ENCODE measurements at regions not wholly inside any gene's neighbourhood (a gene's known extent, or its start where the extent isn't known, plus 50 kb on each side); places are given as distances from the start of the nearest gene placed in this dataset.

- TF ChIP-seq, protein P1, sequence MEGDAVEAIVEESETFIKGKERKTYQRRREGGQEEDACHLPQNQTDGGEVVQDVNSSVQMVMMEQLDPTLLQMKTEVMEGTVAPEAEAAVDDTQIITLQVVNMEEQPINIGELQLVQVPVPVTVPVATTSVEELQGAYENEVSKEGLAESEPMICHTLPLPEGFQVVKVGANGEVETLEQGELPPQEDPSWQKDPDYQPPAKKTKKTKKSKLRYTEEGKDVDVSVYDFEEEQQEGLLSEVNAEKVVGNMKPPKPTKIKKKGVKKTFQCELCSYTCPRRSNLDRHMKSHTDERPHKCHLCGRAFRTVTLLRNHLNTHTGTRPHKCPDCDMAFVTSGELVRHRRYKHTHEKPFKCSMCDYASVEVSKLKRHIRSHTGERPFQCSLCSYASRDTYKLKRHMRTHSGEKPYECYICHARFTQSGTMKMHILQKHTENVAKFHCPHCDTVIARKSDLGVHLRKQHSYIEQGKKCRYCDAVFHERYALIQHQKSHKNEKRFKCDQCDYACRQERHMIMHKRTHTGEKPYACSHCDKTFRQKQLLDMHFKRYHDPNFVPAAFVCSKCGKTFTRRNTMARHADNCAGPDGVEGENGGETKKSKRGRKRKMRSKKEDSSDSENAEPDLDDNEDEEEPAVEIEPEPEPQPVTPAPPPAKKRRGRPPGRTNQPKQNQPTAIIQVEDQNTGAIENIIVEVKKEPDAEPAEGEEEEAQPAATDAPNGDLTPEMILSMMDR (IDR thresholded peaks at IDR 0.05) = no peak
- no peak for TF ChIP-seq POLR2A (IDR thresholded peaks at IDR 0.05)
Measured at GRCh38 chr2:222805591-222806304, 55.1 kb upstream of the ACSL3 start.

Measured in adrenal gland (tissue), 5 donors.